ENCODE measurements at regions not wholly inside any gene's neighbourhood (a gene's known extent, or its start where the extent isn't known, plus 50 kb on each side); places are given as distances from the start of the nearest gene placed in this dataset.

- no peaks in the 10 kb centered on the region for H3K27me3 ChIP-seq (ENCODE audit: insufficient read depth, low read length, poor library complexity)
- WGBS (ENCODE audit: extremely low coverage, insufficient coverage, low lambda C conversion rate): no CpG with 5 or more reads among the region's 3 CpGs
Measured at GRCh38 chr2:139969323-139969722, 1189.1 kb upstream of the NXPH2 start.

GRCh38 chr2:139968588-139968987 lies 1188.4 kb upstream of the NXPH2 start:
- no peak overlapping the region for H2BK15ac ChIP-seq (replicated peaks; ENCODE audit: low read depth)
- H4K5ac ChIP-seq (ENCODE audit: low read length): no peak overlapping the region
- H3K56ac ChIP-seq (ENCODE audit: low read length): no peak overlapping the region
- H3K79me1 ChIP-seq (ENCODE audit: low read length): no peaks in the 10 kb centered on the region
- H3K36me3 ChIP-seq (ENCODE audit: control insufficient read depth, insufficient read depth, low read length): no peaks in the 10 kb centered on the region
- no peaks in the 10 kb centered on the region for H3K4me1 ChIP-seq (ENCODE audit: control insufficient read depth, low read depth, low read length)
- no peak for DNase-seq
- H3K27me3 ChIP-seq (ENCODE audit: insufficient read depth, low read length, poor library complexity): no peaks in the 10 kb centered on the region
- no peak overlapping the region for H3K23ac ChIP-seq (ENCODE audit: low read length)
- no CpG with 5 or more reads among the region's 5 CpGs for WGBS (ENCODE audit: extremely low coverage, insufficient coverage, low lambda C conversion rate)
- no peak overlapping the region for H3K9ac ChIP-seq (ENCODE audit: low read length)
- H3K4me3 ChIP-seq (ENCODE audit: low read length): no peak overlapping the region
- H2BK120ac ChIP-seq (ENCODE audit: low read depth, low read length): no peak overlapping the region
- no peaks in the 10 kb centered on the region for H3K79me2 ChIP-seq (ENCODE audit: control insufficient read depth, insufficient read depth, low read length)
- no peak overlapping the region for H3K27ac ChIP-seq (ENCODE audit: low read depth, low read length)
- no peak overlapping the region for H2AK5ac ChIP-seq (ENCODE audit: low read length)
- H2BK5ac ChIP-seq (ENCODE audit: low read length): no peak overlapping the region
- no peak overlapping the region for H3K4me2 ChIP-seq (ENCODE audit: low read length)
- no peak overlapping the region for H3K4ac ChIP-seq (ENCODE audit: low read depth, low read length)
- no peak overlapping the region for H4K8ac ChIP-seq (ENCODE audit: low read depth, low read length)
- no peak overlapping the region for H3K18ac ChIP-seq (ENCODE audit: low read length)

More at GRCh38 chr2:139969323-139969722, 1189.1 kb upstream of the NXPH2 start:
- H3K79me2 ChIP-seq (ENCODE audit: control insufficient read depth, insufficient read depth, low read length): no peaks in the 10 kb centered on the region
- H3K36me3 ChIP-seq (ENCODE audit: control insufficient read depth, insufficient read depth, low read length): no peaks in the 10 kb centered on the region
- H3K4me1 ChIP-seq (ENCODE audit: control insufficient read depth, low read depth, low read length): no peaks in the 10 kb centered on the region
- no peak overlapping the region for H3K23ac ChIP-seq (ENCODE audit: low read length)
- DNase-seq: peak; percentile 10
- H3K4me2 ChIP-seq (ENCODE audit: low read length): no peak overlapping the region
- no peak overlapping the region for H3K9ac ChIP-seq (ENCODE audit: low read length)
- no peak overlapping the region for H3K4me3 ChIP-seq (ENCODE audit: low read length)
- no peak overlapping the region for H3K56ac ChIP-seq (ENCODE audit: low read length)
- no peak overlapping the region for H3K18ac ChIP-seq (ENCODE audit: low read length)
- H3K27ac ChIP-seq (ENCODE audit: low read depth, low read length): no peak overlapping the region
- no peak overlapping the region for H4K5ac ChIP-seq (ENCODE audit: low read length)
- no peak overlapping the region for H2AK5ac ChIP-seq (ENCODE audit: low read length)
- H2BK5ac ChIP-seq (ENCODE audit: low read length): no peak overlapping the region
- no peak overlapping the region for H3K4ac ChIP-seq (ENCODE audit: low read depth, low read length)
- no peaks in the 10 kb centered on the region for H3K79me1 ChIP-seq (ENCODE audit: low read length)
- H2BK15ac ChIP-seq (replicated peaks; ENCODE audit: low read depth): no peak overlapping the region
- no peak overlapping the region for H4K8ac ChIP-seq (ENCODE audit: low read depth, low read length)
- H2BK120ac ChIP-seq (ENCODE audit: low read depth, low read length): no peak overlapping the region

GRCh38 chr2:139967665-139968064 lies 1187.5 kb upstream of the NXPH2 start:
- H3K27me3 ChIP-seq (ENCODE audit: insufficient read depth, low read length, poor library complexity): no peaks in the 10 kb centered on the region
- H3K4ac ChIP-seq (ENCODE audit: low read depth, low read length): no peak overlapping the region
- H4K8ac ChIP-seq (ENCODE audit: low read depth, low read length): no peak overlapping the region
- H3K4me1 ChIP-seq (ENCODE audit: control insufficient read depth, low read depth, low read length): no peaks in the 10 kb centered on the region
- H3K18ac ChIP-seq (ENCODE audit: low read length): no peak overlapping the region
- no peak overlapping the region for H2BK15ac ChIP-seq (replicated peaks; ENCODE audit: low read depth)
- H2AK5ac ChIP-seq (ENCODE audit: low read length): no peak overlapping the region
- no CpG with 5 or more reads among the region's 1 CpG for WGBS (ENCODE audit: extremely low coverage, insufficient coverage, low lambda C conversion rate)
- H4K5ac ChIP-seq (ENCODE audit: low read length): no peak overlapping the region
- no peak overlapping the region for H3K9ac ChIP-seq (ENCODE audit: low read length)
- H3K23ac ChIP-seq (ENCODE audit: low read length): no peak overlapping the region
- H3K4me3 ChIP-seq (ENCODE audit: low read length): no peak overlapping the region
- H2BK120ac ChIP-seq (ENCODE audit: low read depth, low read length): no peak overlapping the region
- H2BK5ac ChIP-seq (ENCODE audit: low read length): no peak overlapping the region
- peak; percentile 69 for DNase-seq
- no peaks in the 10 kb centered on the region for H3K79me1 ChIP-seq (ENCODE audit: low read length)
- no peak overlapping the region for H3K56ac ChIP-seq (ENCODE audit: low read length)
- H3K4me2 ChIP-seq (ENCODE audit: low read length): no peak overlapping the region
- no peaks in the 10 kb centered on the region for H3K79me2 ChIP-seq (ENCODE audit: control insufficient read depth, insufficient read depth, low read length)
- no peaks in the 10 kb centered on the region for H3K36me3 ChIP-seq (ENCODE audit: control insufficient read depth, insufficient read depth, low read length)
- H3K27ac ChIP-seq (ENCODE audit: low read depth, low read length): no peak overlapping the region

GRCh38 chr2:139964721-139965440 lies 1184.7 kb upstream of the NXPH2 start:
- H3K18ac ChIP-seq (ENCODE audit: low read length): no peak overlapping the region
- no peaks in the 10 kb centered on the region for H3K79me1 ChIP-seq (ENCODE audit: low read length)
- no peak overlapping the region for H2BK15ac ChIP-seq (replicated peaks; ENCODE audit: low read depth)
- H3K9ac ChIP-seq (ENCODE audit: low read length): no peak overlapping the region
- no CpG with 5 or more reads among the region's 3 CpGs for WGBS (ENCODE audit: extremely low coverage, insufficient coverage, low lambda C conversion rate)
- H3K79me2 ChIP-seq (ENCODE audit: control insufficient read depth, insufficient read depth, low read length): no peaks in the 10 kb centered on the region
- no peak for DNase-seq
- no peak overlapping the region for H3K56ac ChIP-seq (ENCODE audit: low read length)
- no peak overlapping the region for H4K8ac ChIP-seq (ENCODE audit: low read depth, low read length)
- H3K23ac ChIP-seq (ENCODE audit: low read length): no peak overlapping the region
- H3K27me3 ChIP-seq (ENCODE audit: insufficient read depth, low read length, poor library complexity): no peaks in the 10 kb centered on the region
- no peak overlapping the region for H3K4me2 ChIP-seq (ENCODE audit: low read length)
- H2AK5ac ChIP-seq (ENCODE audit: low read length): no peak overlapping the region
- no peaks in the 10 kb centered on the region for H3K36me3 ChIP-seq (ENCODE audit: control insufficient read depth, insufficient read depth, low read length)
- no peak overlapping the region for H2BK5ac ChIP-seq (ENCODE audit: low read length)
- no peak overlapping the region for H4K5ac ChIP-seq (ENCODE audit: low read length)
- H3K4me3 ChIP-seq (ENCODE audit: low read length): no peak overlapping the region
- no peaks in the 10 kb centered on the region for H3K4me1 ChIP-seq (ENCODE audit: control insufficient read depth, low read depth, low read length)
- no peak overlapping the region for H3K4ac ChIP-seq (ENCODE audit: low read depth, low read length)
- H3K27ac ChIP-seq (ENCODE audit: low read depth, low read length): no peak overlapping the region
- no peak overlapping the region for H2BK120ac ChIP-seq (ENCODE audit: low read depth, low read length)

- Histone ChIP-seq H2BK120ac (ENCODE audit: low read depth, low read length) (no peak overlapping the region), H3K23ac (ENCODE audit: low read length) (no peak overlapping the region), H3K56ac (ENCODE audit: low read length) (no peak overlapping the region), H3K4me3 (ENCODE audit: low read length) (no peak overlapping the region), H3K27me3 (ENCODE audit: insufficient read depth, low read length, poor library complexity) (no peaks in the 10 kb centered on the region), H3K79me2 (ENCODE audit: control insufficient read depth, insufficient read depth, low read length) (no peaks in the 10 kb centered on the region), H3K9ac (ENCODE audit: low read length) (no peak overlapping the region), H4K8ac (ENCODE audit: low read depth, low read length) (no peak overlapping the region), H3K4ac (ENCODE audit: low read depth, low read length) (no peak overlapping the region), H2BK5ac (ENCODE audit: low read length) (no peak overlapping the region), H2AK5ac (ENCODE audit: low read length) (no peak overlapping the region), H4K5ac (ENCODE audit: low read length) (no peak overlapping the region), H3K79me1 (ENCODE audit: low read length) (no peaks in the 10 kb centered on the region), H3K4me1 (ENCODE audit: control insufficient read depth, low read depth, low read length) (no peaks in the 10 kb centered on the region), H3K36me3 (ENCODE audit: control insufficient read depth, insufficient read depth, low read length) (no peaks in the 10 kb centered on the region), H3K18ac (ENCODE audit: low read length) (no peak overlapping the region), H3K27ac (ENCODE audit: low read depth, low read length) (no peak overlapping the region), H2BK15ac (replicated peaks; ENCODE audit: low read depth) (no peak overlapping the region), H3K4me2 (ENCODE audit: low read length) (no peak overlapping the region)
- DNase-seq: no peak
- no CpG with 5 or more reads among the region's 10 CpGs for WGBS (ENCODE audit: extremely low coverage, insufficient coverage, low lambda C conversion rate)
Measured at GRCh38 chr2:139963863-139964355, 1183.7 kb upstream of the NXPH2 start.
